Uterus (tissue), 2 donors: ENCODE measurements at regions not wholly inside any gene's neighbourhood (a gene's known extent, or its start where the extent isn't known, plus 50 kb on each side); places are given as distances from the start of the nearest gene placed in this dataset.

Experiments
- POLR2A ChIP-seq, 2 donors: fragments of 450-650 bp; IDR thresholded peaks; one replicate each; pipeline ENCODE4 v1.6.1; 2016; ENCODE audit warnings: antibody characterized with exemption in 2 of 2, mild to moderate bottlenecking in 1 of 2, moderate library complexity in 1 of 2
- TF ChIP-seq, protein P1 (sequence below), 4 experiments: fragments of 200-600 bp in 2 of 4; fragments of 450-650 bp in 2 of 4; sonication (generic) in 2 of 4; IDR thresholded peaks; one replicate each; pipeline ENCODE4 v1.5.1; 2016 to 2019; ENCODE audit warnings: antibody characterized with exemption in 4 of 4, mild to moderate bottlenecking in 2 of 4, moderate library complexity in 1 of 4

DNA sequence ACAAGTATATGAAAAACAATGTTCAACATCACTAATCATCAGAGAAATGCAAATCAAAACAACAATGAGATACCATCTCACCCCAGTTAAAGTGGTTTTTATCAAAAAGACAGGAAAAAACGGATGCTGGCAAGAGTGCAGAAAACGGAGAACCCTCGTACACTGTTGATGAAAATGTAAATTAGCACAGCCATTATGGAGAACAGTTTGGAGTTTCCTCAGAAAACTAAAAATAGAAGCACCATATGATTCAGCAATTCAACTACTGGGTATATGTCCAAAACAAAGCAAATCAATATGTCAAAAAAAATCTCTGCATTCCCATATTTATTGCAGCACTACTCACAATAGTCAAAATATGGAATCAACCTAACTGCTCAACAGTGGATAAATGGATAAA is 50.1 kb upstream of the CES5A start:
- TF ChIP-seq, protein P1, sequence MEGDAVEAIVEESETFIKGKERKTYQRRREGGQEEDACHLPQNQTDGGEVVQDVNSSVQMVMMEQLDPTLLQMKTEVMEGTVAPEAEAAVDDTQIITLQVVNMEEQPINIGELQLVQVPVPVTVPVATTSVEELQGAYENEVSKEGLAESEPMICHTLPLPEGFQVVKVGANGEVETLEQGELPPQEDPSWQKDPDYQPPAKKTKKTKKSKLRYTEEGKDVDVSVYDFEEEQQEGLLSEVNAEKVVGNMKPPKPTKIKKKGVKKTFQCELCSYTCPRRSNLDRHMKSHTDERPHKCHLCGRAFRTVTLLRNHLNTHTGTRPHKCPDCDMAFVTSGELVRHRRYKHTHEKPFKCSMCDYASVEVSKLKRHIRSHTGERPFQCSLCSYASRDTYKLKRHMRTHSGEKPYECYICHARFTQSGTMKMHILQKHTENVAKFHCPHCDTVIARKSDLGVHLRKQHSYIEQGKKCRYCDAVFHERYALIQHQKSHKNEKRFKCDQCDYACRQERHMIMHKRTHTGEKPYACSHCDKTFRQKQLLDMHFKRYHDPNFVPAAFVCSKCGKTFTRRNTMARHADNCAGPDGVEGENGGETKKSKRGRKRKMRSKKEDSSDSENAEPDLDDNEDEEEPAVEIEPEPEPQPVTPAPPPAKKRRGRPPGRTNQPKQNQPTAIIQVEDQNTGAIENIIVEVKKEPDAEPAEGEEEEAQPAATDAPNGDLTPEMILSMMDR (IDR thresholded peaks at IDR 0.05) = no peak
- TF ChIP-seq POLR2A (IDR thresholded peaks at IDR 0.05) = no peak
